HEK293T (cell line): ENCODE measurements at regions not wholly inside any gene's neighbourhood (a gene's known extent, or its start where the extent isn't known, plus 50 kb on each side); places are given as distances from the start of the nearest gene placed in this dataset.

Experiments used
- CTCF ChIA-PET: fragments of 350-600 bp; formaldehyde crosslinking; extraction: SDS; loops from one replicate; lab custom pipeline; 2021; ENCODE audit warnings: antibody characterized with exemption, inconsistent platforms; lab: Yijun Ruan, JAX
- POLR2A ChIA-PET: fragments of 350-600 bp; formaldehyde crosslinking; extraction: SDS; loops from one replicate; lab custom pipeline; 2020; ENCODE audit warnings: antibody characterized with exemption, inconsistent platforms; lab: Yijun Ruan, JAX
- DNase-seq: peaks from one replicate; pipeline ENCODE4 v3.0.0; 2012; ENCODE audit warnings: mixed read lengths; ENCODE audit errors: extremely low spot score
- ARNT ChIP-seq: fragments of 450-650 bp; IDR thresholded peaks from 2 replicates; pipeline ENCODE4 v1.6.1; 2017; ENCODE audit warnings: mild to moderate bottlenecking
- BHLHE40 ChIP-seq: fragments of 450-650 bp; IDR thresholded peaks from 2 replicates; pipeline ENCODE4 v1.6.1; 2016; ENCODE audit warnings: mild to moderate bottlenecking, moderate library complexity, borderline replicate concordance
- CTBP1 ChIP-seq: fragments of 450-650 bp; IDR thresholded peaks from 2 replicates; pipeline ENCODE4 v1.6.1; 2016; ENCODE audit warnings: borderline replicate concordance
- ELF4 ChIP-seq: fragments of 450-650 bp; IDR thresholded peaks from 2 replicates; pipeline ENCODE4 v1.6.1; 2017; ENCODE audit warnings: antibody characterized with exemption
- FOXA1 ChIP-seq: fragments of 450-650 bp; IDR thresholded peaks from 2 replicates; pipeline ENCODE4 v1.6.1; 2016; ENCODE audit warnings: mild to moderate bottlenecking
- FOXK2 ChIP-seq: fragments of 450-650 bp; IDR thresholded peaks from 2 replicates; pipeline ENCODE4 v1.6.1; 2016; ENCODE audit warnings: mild to moderate bottlenecking
- FOXM1 ChIP-seq: fragments of 450-650 bp; IDR thresholded peaks from 2 replicates; pipeline ENCODE4 v1.6.1; 2017; ENCODE audit warnings: mild to moderate bottlenecking, borderline replicate concordance
- HDGF ChIP-seq: fragments of 450-650 bp; IDR thresholded peaks from 2 replicates; pipeline ENCODE4 v1.6.1; 2017; ENCODE audit warnings: antibody characterized with exemption, borderline replicate concordance
- L3MBTL2 ChIP-seq: fragments of 450-650 bp; conservative IDR thresholded peaks from 2 replicates; pipeline ENCODE4 v1.6.1; 2016; ENCODE audit warnings: mild to moderate bottlenecking
- LEF1 ChIP-seq: fragments of 450-650 bp; IDR thresholded peaks from 2 replicates; pipeline ENCODE4 v1.6.1; 2017; ENCODE audit warnings: mild to moderate bottlenecking, borderline replicate concordance
- NFRKB ChIP-seq: fragments of 450-650 bp; IDR thresholded peaks from 2 replicates; pipeline ENCODE4 v1.6.1; 2016; ENCODE audit warnings: mild to moderate bottlenecking, moderate library complexity
- PKNOX1 ChIP-seq: fragments of 450-650 bp; IDR thresholded peaks from 2 replicates; pipeline ENCODE4 v1.6.1; 2016
- SP1 ChIP-seq: fragments of 450-650 bp; IDR thresholded peaks from 2 replicates; pipeline ENCODE4 v1.6.1; 2017
- SUZ12 ChIP-seq: fragments of 450-650 bp; IDR thresholded peaks from 2 replicates; pipeline ENCODE4 v1.6.1; 2016; ENCODE audit warnings: mild to moderate bottlenecking
- TARDBP ChIP-seq: fragments of 450-650 bp; IDR thresholded peaks from 2 replicates; pipeline ENCODE4 v1.6.1; 2016
- ZNF384 ChIP-seq: fragments of 450-650 bp; IDR thresholded peaks from 2 replicates; pipeline ENCODE4 v1.6.1; 2016

- POLR2A ChIA-PET: no interaction called here
- no peak for DNase-seq
Observed at GRCh38 chr3:89685731-89686130, 578.3 kb downstream of the EPHA3 start.

GRCh38 chr3:89690646-89691045 lies 583.2 kb downstream of the EPHA3 start:
- CTCF ChIA-PET: no interaction called here

More at GRCh38 chr3:89685731-89686130, 578.3 kb downstream of the EPHA3 start:
- CTCF ChIA-PET: no interaction called here
- TF ChIP-seq FOXK2 (no peak), FOXM1 (no peak), SP1 (no peak), CTBP1 (no peak), ELF4 (no peak), ARNT (no peak), TARDBP (no peak), ZNF384 (no peak), L3MBTL2 (no peak), FOXA1 (no peak), SUZ12 (no peak), HDGF (no peak), NFRKB (no peak), LEF1 (no peak), PKNOX1 (no peak)

GRCh38 chr3:89692601-89693000 lies 585.2 kb downstream of the EPHA3 start:
- ChIA-PET CTCF (no interaction called here), POLR2A (no interaction called here)
- TF ChIP-seq BHLHE40: no peak
- no peak for TF ChIP-seq CTBP1
- TF ChIP-seq FOXA1: no peak
- no peak for TF ChIP-seq ZNF384
- TF ChIP-seq PKNOX1: no peak
- TF ChIP-seq HDGF: no peak
- TF ChIP-seq TARDBP: no peak
- DNase-seq: no peak

More at GRCh38 chr3:89690646-89691045, 583.2 kb downstream of the EPHA3 start:
- no peak for TF ChIP-seq HDGF
- no peak for TF ChIP-seq PKNOX1
- TF ChIP-seq LEF1: no peak
- DNase-seq: no peak
- POLR2A ChIA-PET: no interaction called here

- CTCF ChIA-PET: no interaction called here
- POLR2A ChIA-PET: no interaction called here
- DNase-seq: no peak
- TF ChIP-seq PKNOX1 (no peak), FOXK2 (no peak), ARNT (no peak), BHLHE40 (no peak), L3MBTL2 (no peak), TARDBP (no peak), FOXM1 (no peak), HDGF (no peak), SP1 (no peak)
Observed at GRCh38 chr3:89697321-89697916, 590.0 kb downstream of the EPHA3 start.

GRCh38 chr3:89698208-89698830 lies 590.9 kb downstream of the EPHA3 start:
- ChIA-PET CTCF (no interaction called here), POLR2A (no interaction called here)
- TF ChIP-seq FOXK2: no peak
- TF ChIP-seq TARDBP: no peak
- TF ChIP-seq ARNT: no peak
- TF ChIP-seq FOXA1: no peak
- TF ChIP-seq NFRKB: no peak
- TF ChIP-seq CTBP1: no peak
- no peak for TF ChIP-seq ELF4
- no peak for TF ChIP-seq BHLHE40
- no peak for TF ChIP-seq SP1
- TF ChIP-seq FOXM1: no peak
- no peak for TF ChIP-seq L3MBTL2
- TF ChIP-seq ZNF384: no peak
- TF ChIP-seq LEF1: no peak
- no peak for TF ChIP-seq PKNOX1
- TF ChIP-seq HDGF: no peak
- TF ChIP-seq SUZ12: no peak
- no peak for DNase-seq
